ENCODE measurements at regions not wholly inside any gene's neighbourhood (a gene's known extent, or its start where the extent isn't known, plus 50 kb on each side); places are given as distances from the start of the nearest gene placed in this dataset.

GRCh38 chr10:2861632-2862210 is 205.6 kb upstream of the PFKP start:
- no peaks in the 10 kb centered on the region for H3K9me3 ChIP-seq
- DNase-seq (no peak), ATAC-seq (no peak)

GRCh38 chr10:2858452-2858851 is 208.9 kb upstream of the PFKP start:
- intact Hi-C loops (cut with DNase I, micrococcal nuclease): no loop called here
- TF ChIP-seq CTCF (IDR thresholded peaks at IDR 0.05): no peak
- H3K4me3 ChIP-seq: no peak overlapping the region
- DNase-seq: no peak
- no peaks in the 10 kb centered on the region for H3K36me3 ChIP-seq (ENCODE audit: low read depth)
- no peaks in the 10 kb centered on the region for H3K9me3 ChIP-seq
- H3K4me1 ChIP-seq (ENCODE audit: low read depth): no peaks in the 10 kb centered on the region
- no peak for ATAC-seq

More at GRCh38 chr10:2861632-2862210, 205.6 kb upstream of the PFKP start:
- Histone ChIP-seq H3K4me3 (no peak overlapping the region), H3K36me3 (ENCODE audit: low read depth) (no peaks in the 10 kb centered on the region), H3K4me1 (ENCODE audit: low read depth) (no peaks in the 10 kb centered on the region)
- no peak for TF ChIP-seq CTCF (IDR thresholded peaks at IDR 0.05)
- intact Hi-C loops (cut with DNase I, micrococcal nuclease): no loop called here

GRCh38 chr10:2856598-2856997 is 210.8 kb upstream of the PFKP start:
- Histone ChIP-seq H3K4me1 (ENCODE audit: low read depth) (no peaks in the 10 kb centered on the region), H3K36me3 (ENCODE audit: low read depth) (no peaks in the 10 kb centered on the region), H3K9me3 (no peaks in the 10 kb centered on the region), H3K4me3 (no peak overlapping the region)
- TF ChIP-seq CTCF (IDR thresholded peaks at IDR 0.05): no peak
- intact Hi-C loops (cut with DNase I, micrococcal nuclease): no loop called here
- ATAC-seq (no peak), DNase-seq (no peak)

- Histone ChIP-seq H3K9me3 (no peaks in the 10 kb centered on the region), H3K4me3 (no peak overlapping the region), H3K4me1 (ENCODE audit: low read depth) (no peaks in the 10 kb centered on the region), H3K36me3 (ENCODE audit: low read depth) (no peaks in the 10 kb centered on the region)
- DNase-seq (no peak), ATAC-seq (no peak)
- intact Hi-C loops (cut with DNase I, micrococcal nuclease): no loop called here
- no peak for TF ChIP-seq CTCF (IDR thresholded peaks at IDR 0.05)
Measured at GRCh38 chr10:2852574-2853323, 214.6 kb upstream of the PFKP start.

- no peaks in the 10 kb centered on the region for H3K4me1 ChIP-seq (ENCODE audit: low read depth)
- H3K36me3 ChIP-seq (ENCODE audit: low read depth): no peaks in the 10 kb centered on the region
- DNase-seq (no peak), ATAC-seq (no peak)
- no peak for TF ChIP-seq CTCF (IDR thresholded peaks at IDR 0.05)
- intact Hi-C loops (cut with DNase I, micrococcal nuclease): no loop called here
- H3K9me3 ChIP-seq: no peaks in the 10 kb centered on the region
- no peak overlapping the region for H3K4me3 ChIP-seq
Measured at GRCh38 chr10:2851566-2851965, 215.8 kb upstream of the PFKP start.

Data from mucosa of descending colon (tissue), 3 donors.